HepG2 (cell line): ENCODE measurements at regions not wholly inside any gene's neighbourhood (a gene's known extent, or its start where the extent isn't known, plus 50 kb on each side); places are given as distances from the start of the nearest gene placed in this dataset.

Experiments used
- ATAC-seq: fragments of 200-7000 bp; cut with Tn5 transposase; 3 replicates; pipeline ENCODE4 v1.9.1; 2020; ENCODE audit warnings: mild to moderate bottlenecking, moderate library complexity
- BruUV-seq: library from RNA; stranded (reverse); fragments of 400-500 nt; replicated peaks from 2 replicates; lab custom pipeline; 2021; lab: Mats Ljungman, UMichigan
- CTCF ChIA-PET: fragments of 300-600 bp; formaldehyde crosslinking; extraction: SDS; loops from one replicate; lab custom pipeline; 2021; ENCODE audit warnings: low total read pairs, inconsistent platforms, low intra/inter-chr PET ratio; lab: Yijun Ruan, JAX
- POLR2A ChIA-PET: fragments of 350-600 bp; sonication (Branson Sonifier 250); formaldehyde crosslinking; loops from one replicate; lab custom pipeline; 2020; ENCODE audit warnings: antibody characterized with exemption, inconsistent platforms; lab: Yijun Ruan, JAX
- DNase-seq: peaks from one replicate; pipeline ENCODE4 v3.0.0-alpha.2; 2015; ENCODE audit warnings: low spot score
- FAIRE-seq: peaks from 3 replicates; lab custom pipeline; 2011; peaks lifted over from hg19 to GRCh38; lab: Jason Lieb, UNC
- H2AFZ ChIP-seq: one replicate; pipeline ENCODE4 v1.6.1; 2011; ENCODE audit warnings: low read length, inconsistent platforms
- H3K27ac ChIP-seq: fragments of 300-600 bp; 3 replicates; pipeline ENCODE4 v1.8.0; 2011; ENCODE audit warnings: mixed run types, mild to moderate bottlenecking, mixed read lengths, low read length, inconsistent platforms; ENCODE audit not compliant: insufficient read depth; ENCODE audit errors: extremely low read length
- H3K27me3 ChIP-seq, 2 experiments: fragments of 200-600 bp in 1 of 2; 2 replicates in 1 of 2; 3 replicates in 1 of 2; pipeline versions ENCODE4 v1.6.0 to v1.8.0; 2011; ENCODE audit warnings: low read length in 2 of 2, mild to moderate bottlenecking in 2 of 2, moderate library complexity in 2 of 2, inconsistent platforms in 1 of 2; ENCODE audit not compliant: insufficient read depth in 2 of 2, control insufficient read depth in 1 of 2
- H3K36me3 ChIP-seq, 2 experiments: fragments of 200-600 bp in 1 of 2; replicated peaks in 1 of 2; 2 replicates in 1 of 2; 3 replicates in 1 of 2; pipeline versions ENCODE4 v1.5.1 to v1.8.0; 2011; ENCODE audit warnings: low read length in 2 of 2, inconsistent platforms in 1 of 2; ENCODE audit not compliant: insufficient read depth in 2 of 2, control insufficient read depth in 1 of 2
- H3K4me1 ChIP-seq: 2 replicates; pipeline ENCODE4 v1.5.1; 2012; ENCODE audit warnings: low read length, inconsistent platforms; ENCODE audit not compliant: insufficient read depth
- H3K4me2 ChIP-seq: 2 replicates; pipeline ENCODE4 v1.6.0; 2011; ENCODE audit warnings: low read depth, low read length, inconsistent platforms
- H3K4me3 ChIP-seq, 3 experiments: fragments of 200-600 bp in 1 of 3; sonication (generic), shearing (Covaris generic) in 1 of 3; replicated peaks in 1 of 3; 2 replicates each; pipeline ENCODE4 v1.5.1; 2011 to 2016; ENCODE audit warnings: low read length in 3 of 3, inconsistent platforms in 2 of 3, low read depth in 2 of 3, mild to moderate bottlenecking in 2 of 3, control low read depth in 1 of 3, mixed read lengths in 1 of 3; ENCODE audit not compliant: insufficient read depth in 1 of 3
- H3K79me2 ChIP-seq: one replicate; pipeline ENCODE4 v1.6.1; 2011; ENCODE audit warnings: low read length, inconsistent platforms; ENCODE audit not compliant: insufficient read depth
- H3K9ac ChIP-seq: 2 replicates; pipeline ENCODE4 v1.6.0; 2011; ENCODE audit warnings: mild to moderate bottlenecking, low read depth, low read length, inconsistent platforms; ENCODE audit not compliant: insufficient read depth
- H3K9me3 ChIP-seq: 2 replicates; pipeline ENCODE4 v1.5.1; 2012; ENCODE audit warnings: mild to moderate bottlenecking, low read length
- H4K20me1 ChIP-seq: 2 replicates; pipeline ENCODE4 v1.6.0; 2011; ENCODE audit warnings: inconsistent platforms, mild to moderate bottlenecking, low read length, moderate library complexity; ENCODE audit not compliant: insufficient read depth
- ATAD3A ChIP-seq: sonication (generic); formaldehyde crosslinking; IDR thresholded peaks from 2 replicates; pipeline ENCODE4 v1.4.0; 2020; ENCODE audit warnings: missing genetic modification reagents
- EEA1 ChIP-seq: sonication (generic); formaldehyde crosslinking; IDR thresholded peaks from 2 replicates; pipeline ENCODE4 v1.5.1; 2020; ENCODE audit warnings: mild to moderate bottlenecking, missing genetic modification reagents, borderline replicate concordance
- KMT2B ChIP-seq: IDR thresholded peaks from 2 replicates; pipeline ENCODE4 v1.6.1; 2016; ENCODE audit warnings: missing genetic modification reagents, missing compliant biosample characterization
- TAF15 ChIP-seq: fragments of 200-400 bp; formaldehyde crosslinking; IDR thresholded peaks from one replicate; pipeline ENCODE4 v1.6.1; 2018; ENCODE audit warnings: mild to moderate bottlenecking, low read depth, low read length; ENCODE audit not compliant: poor library complexity, severe bottlenecking
- THYN1 ChIP-seq: sonication (generic); formaldehyde crosslinking; IDR thresholded peaks from 2 replicates; pipeline ENCODE4 v1.8.1; 2023; ENCODE audit warnings: low read depth, mild to moderate bottlenecking, moderate library complexity, missing genetic modification reagents, borderline replicate concordance
- ZBED4 ChIP-seq: sonication (generic); formaldehyde crosslinking; IDR thresholded peaks from 2 replicates; pipeline ENCODE4 v1.4.0; 2020; ENCODE audit warnings: missing genetic modification reagents, borderline replicate concordance
- ZBTB34 ChIP-seq: sonication (generic); formaldehyde crosslinking; IDR thresholded peaks from 2 replicates; pipeline ENCODE4 v1.8.0; 2022; ENCODE audit warnings: mild to moderate bottlenecking, missing genetic modification reagents
- ZNF580 ChIP-seq: IDR thresholded peaks from 2 replicates; pipeline ENCODE4 v1.6.1; 2016; ENCODE audit warnings: low read depth, borderline replicate concordance
- ZNF784 ChIP-seq: sonication (generic); formaldehyde crosslinking; IDR thresholded peaks from 2 replicates; pipeline ENCODE4 v1.5.1; 2020; ENCODE audit warnings: missing genetic modification reagents, mild to moderate bottlenecking, borderline replicate concordance
- ZSCAN25 ChIP-seq: sonication (generic); formaldehyde crosslinking; IDR thresholded peaks from 2 replicates; pipeline ENCODE4 v1.8.0; 2022; ENCODE audit warnings: mild to moderate bottlenecking, missing genetic modification reagents
- WGBS: methylation state at CpG from one replicate; pipeline ENCODE4 v1.1.6; 2017; ENCODE audit warnings: low lambda C conversion rate; 5-methylcytosine and 5-hydroxymethylcytosine counted together
- in situ Hi-C: cut with HindIII; loops from 2 replicates; pipeline ENCODE4 v1.10.0; 2017; ENCODE audit warnings: low pct_unique_long_range_greater_than_20kb; ENCODE audit not compliant: extremely low pct_ligation_motif_present
- intact Hi-C: fragments of 100-400 bp; cut with micrococcal nuclease; formaldehyde crosslinking; loops from one replicate; pipeline ENCODE4 v1.10.0; 2022; ENCODE audit not compliant: unreplicated experiment

GRCh38 chr7:45979275-45980180, 58.5 kb upstream of the IGFBP3 start:
- DNase-seq = no peak
- Histone ChIP-seq H4K20me1 (no peaks in the 10 kb centered on the region), H3K4me3 (no peak overlapping the region), H3K9me3 (peaks cover 4% of the 10 kb centered on the region), H3K4me2 (no peak overlapping the region), H3K27ac (no peak overlapping the region), H3K9ac (no peak overlapping the region), H3K36me3 (no peaks in the 10 kb centered on the region), H3K79me2 (no peaks in the 10 kb centered on the region), H3K27me3 (no peaks in the 10 kb centered on the region), H3K4me1 (peaks cover 69% of the 10 kb centered on the region), H2AFZ (no peak overlapping the region)
- no TSS peak for BruUV-seq
- WGBS = 87% methylated on average over 6 of the region's 7 CpGs
- ATAC-seq = no peak
- no peak for TF ChIP-seq ZBTB34 (CRISPR knock-in tag)
- FAIRE-seq = no peak
- in situ Hi-C loops (no loop called here), intact Hi-C loops (no loop called here)
- CTCF ChIA-PET = no interaction called here
- POLR2A ChIA-PET = no interaction called here

- peak overlapping the region; percentile 34 for H3K27ac ChIP-seq
- DNase-seq (no peak), FAIRE-seq (no peak), ATAC-seq (no peak)
- H3K4me2 ChIP-seq = no peak overlapping the region
- intact Hi-C loops = no loop called here
- no peaks in the 10 kb centered on the region for H3K36me3 ChIP-seq
- peak overlapping the region; percentile 29; the same call in 1 of the 2 replicates for H3K9ac ChIP-seq
- ChIA-PET CTCF (no interaction called here), POLR2A (no interaction called here)
- 48% methylated on average over 2 of the region's 2 CpGs for WGBS
- H2AFZ ChIP-seq = no peak overlapping the region
- peaks cover 4% of the 10 kb centered on the region for H3K9me3 ChIP-seq
- no peak overlapping the region for H3K4me3 ChIP-seq
- in situ Hi-C loops = no loop called here
- H3K27me3 ChIP-seq = no peaks in the 10 kb centered on the region
- H3K4me1 ChIP-seq = peaks cover 69% of the 10 kb centered on the region
- H3K79me2 ChIP-seq = no peaks in the 10 kb centered on the region
- no TSS peak for BruUV-seq
- no peaks in the 10 kb centered on the region for H4K20me1 ChIP-seq
- TF ChIP-seq ZSCAN25 (CRISPR knock-in tag) (no peak), THYN1 (no peak), ZNF784 (CRISPR knock-in tag) (no peak), ATAD3A (no peak), TAF15 (no peak), KMT2B (CRISPR knock-in tag) (no peak), ZBED4 (no peak), ZNF580 (CRISPR knock-in tag) (no peak), EEA1 (CRISPR knock-in tag) (no peak)
Observed at GRCh38 chr7:45978731-45979211, 57.7 kb upstream of the IGFBP3 start.
